IMR-90 (cell line): ENCODE measurements at regions not wholly inside any gene's neighbourhood (a gene's known extent, or its start where the extent isn't known, plus 50 kb on each side); places are given as distances from the start of the nearest gene placed in this dataset.
A peak's percentile ranks its signal among the peaks of the same experiment; 100 is the strongest.

Experiments used
- ATAC-seq: fragments of 200-7000 bp; cut with Tn5 transposase; 2 replicates; pipeline ENCODE4 v1.9.1; 2020; ENCODE audit warnings: low read depth, mild to moderate bottlenecking, moderate library complexity
- BruUV-seq: library from RNA; stranded (reverse); fragments of 400-500 nt; replicated peaks from 2 replicates; lab custom pipeline; 2021; lab: Mats Ljungman, UMichigan
- CTCF ChIA-PET: fragments of 300-600 bp; formaldehyde crosslinking; extraction: SDS; loops from one replicate; lab custom pipeline; 2021; ENCODE audit warnings: antibody characterized with exemption; lab: Yijun Ruan, JAX
- POLR2A ChIA-PET: fragments of 300-600 bp; sonication (Branson Sonifier 250); formaldehyde crosslinking; loops from one replicate; lab custom pipeline; 2022; ENCODE audit warnings: antibody characterized with exemption; ENCODE audit not compliant: unreplicated experiment; lab: Charles Lee
- DNase-seq: peaks from one replicate; pipeline ENCODE4 v3.0.0; 2013
- H2AFZ ChIP-seq: replicated peaks from 2 replicates; pipeline ENCODE3; 2013; ENCODE audit warnings: low read length, mild to moderate bottlenecking; ENCODE audit not compliant: poor library complexity
- H2AK5ac ChIP-seq: 2 replicates; pipeline ENCODE4 v1.6.1; 2013; ENCODE audit warnings: low read depth, low read length, inconsistent platforms
- H2AK9ac ChIP-seq: replicated peaks from 2 replicates; pipeline ENCODE3; 2013; ENCODE audit warnings: mild to moderate bottlenecking, low read depth, low read length, moderate library complexity; ENCODE audit not compliant: poor library complexity
- H2BK120ac ChIP-seq: 2 replicates; pipeline ENCODE4 v1.6.1; 2013; ENCODE audit warnings: low read depth, low read length, inconsistent platforms
- H2BK15ac ChIP-seq: 3 replicates; pipeline ENCODE4 v1.6.1; 2013; ENCODE audit warnings: low read depth, low read length, inconsistent platforms
- H2BK20ac ChIP-seq: 2 replicates; pipeline ENCODE4 v1.6.1; 2013; ENCODE audit warnings: low read depth, mild to moderate bottlenecking, inconsistent platforms, low read length, moderate library complexity
- H2BK5ac ChIP-seq: 2 replicates; pipeline ENCODE4 v1.6.1; 2013; ENCODE audit warnings: mild to moderate bottlenecking, low read depth, low read length, inconsistent platforms; ENCODE audit not compliant: poor library complexity, severe bottlenecking
- H3K14ac ChIP-seq: replicated peaks from 2 replicates; pipeline ENCODE4 v1.6.1; 2013; ENCODE audit warnings: low read depth, low read length, inconsistent platforms
- H3K18ac ChIP-seq: 2 replicates; pipeline ENCODE4 v1.6.1; 2013; ENCODE audit warnings: low read depth, low read length, control low read depth
- H3K23ac ChIP-seq: 2 replicates; pipeline ENCODE4 v1.6.1; 2013; ENCODE audit warnings: low read depth, low read length, inconsistent platforms
- H3K27ac ChIP-seq: 2 replicates; pipeline ENCODE4 v1.5.1; 2013; ENCODE audit warnings: mild to moderate bottlenecking, control low read depth, low read length; ENCODE audit not compliant: insufficient read depth
- H3K27me3 ChIP-seq: 2 replicates; pipeline ENCODE4 v1.6.1; 2013; ENCODE audit warnings: low read length; ENCODE audit not compliant: control insufficient read depth, insufficient read depth
- H3K36me3 ChIP-seq: 2 replicates; pipeline ENCODE4 v1.6.1; 2013; ENCODE audit warnings: low read length, mixed read lengths; ENCODE audit not compliant: control insufficient read depth, insufficient read depth
- H3K4ac ChIP-seq: 2 replicates; pipeline ENCODE4 v1.6.1; 2013; ENCODE audit warnings: low read depth, low read length, inconsistent platforms
- H3K4me1 ChIP-seq: 2 replicates; pipeline ENCODE4 v1.6.1; 2013; ENCODE audit warnings: low read length, mixed read lengths; ENCODE audit not compliant: control insufficient read depth, insufficient read depth
- H3K4me2 ChIP-seq: 2 replicates; pipeline ENCODE4 v1.6.1; 2013; ENCODE audit warnings: low read depth, mild to moderate bottlenecking, control low read depth, low read length, moderate library complexity
- H3K4me3 ChIP-seq: 2 replicates; pipeline ENCODE4 v1.5.1; 2013; ENCODE audit warnings: low read depth, mild to moderate bottlenecking, control low read depth, low read length, moderate library complexity; ENCODE audit not compliant: insufficient read depth
- H3K56ac ChIP-seq: 2 replicates; pipeline ENCODE4 v1.6.1; 2013; ENCODE audit warnings: low read length, inconsistent platforms; ENCODE audit not compliant: insufficient read depth; ENCODE audit errors: extremely low read depth
- H3K79me1 ChIP-seq, 2 experiments: 2 replicates each; pipeline ENCODE4 v1.6.1; 2013; ENCODE audit warnings: low read length in 2 of 2, inconsistent platforms in 1 of 2, low read depth in 1 of 2
- H3K9ac ChIP-seq: 2 replicates; pipeline ENCODE4 v1.6.1; 2013; ENCODE audit warnings: low read depth, low read length, control low read depth
- H3K9me1 ChIP-seq: 2 replicates; pipeline ENCODE4 v1.6.1; 2013; ENCODE audit warnings: low read length, inconsistent platforms; ENCODE audit not compliant: insufficient read depth
- H3K9me3 ChIP-seq: 2 replicates; pipeline ENCODE4 v1.6.1; 2013; ENCODE audit warnings: low read length; ENCODE audit not compliant: control insufficient read depth, insufficient read depth
- H4K20me1 ChIP-seq: 2 replicates; pipeline ENCODE4 v1.6.1; 2013; ENCODE audit warnings: low read length, inconsistent platforms; ENCODE audit not compliant: insufficient read depth
- H4K5ac ChIP-seq: 2 replicates; pipeline ENCODE4 v1.6.1; 2013; ENCODE audit warnings: mild to moderate bottlenecking, low read depth, low read length, control low read depth
- H4K8ac ChIP-seq, 2 experiments: 2 replicates each; pipeline ENCODE4 v1.6.1; 2013; ENCODE audit warnings: low read depth in 2 of 2, low read length in 2 of 2, control low read depth in 1 of 2, inconsistent platforms in 1 of 2
- H4K91ac ChIP-seq: 2 replicates; pipeline ENCODE4 v1.6.1; 2013; ENCODE audit warnings: low read depth, low read length, inconsistent platforms; ENCODE audit not compliant: insufficient read depth
- POLR2A ChIP-seq: IDR thresholded peaks from 2 replicates; pipeline ENCODE4 v1.6.1; 2012; ENCODE audit warnings: mild to moderate bottlenecking, low read depth, low read length
- WGBS, 2 experiments: methylation state at CpG; one replicate each; pipeline versions ENCODE4 v1.1.5 to v1.1.7; 2013; ENCODE audit warnings: missing lambda C conversion rate in 2 of 2; ENCODE audit not compliant: insufficient read length in 1 of 2; ENCODE audit errors: extremely low coverage in 2 of 2; 5-methylcytosine and 5-hydroxymethylcytosine counted together
- dilution Hi-C: fragments of 300-500 bp; cut with HindIII; formaldehyde crosslinking; loops from one replicate; pipeline ENCODE4 v1.14.3; 2018; ENCODE audit warnings: low sequenced_read_pairs; ENCODE audit not compliant: unreplicated experiment
- in situ Hi-C: fragments of 300-500 bp; cut with MboI; formaldehyde crosslinking; loops from 3 replicates; pipeline ENCODE4 v1.14.3; 2019; ENCODE audit warnings: low sequenced_read_pairs, inconsistent platforms, mixed read lengths
- intact Hi-C: fragments of 100-400 bp; cut with micrococcal nuclease; formaldehyde crosslinking; loops from 2 replicates; pipeline ENCODE4 v1.10.0; 2022
- TF ChIP-seq, protein P1 (sequence below): conservative IDR thresholded peaks from 2 replicates; pipeline ENCODE4 v1.5.1; 2012; ENCODE audit warnings: mild to moderate bottlenecking, low read depth, low read length, improper control_type of control experiment

- no peak overlapping the region for H4K5ac ChIP-seq
- POLR2A ChIA-PET, result no interaction called here
- no peaks in the 10 kb centered on the region for H3K36me3 ChIP-seq
- H2AK9ac ChIP-seq, result no peak overlapping the region
- no peak overlapping the region for H3K4ac ChIP-seq
- no peak overlapping the region for H3K18ac ChIP-seq
- in situ Hi-C loops (no loop called here), dilution Hi-C loops (no loop called here), intact Hi-C loops (loop anchor here (5.0 kb wide), 1 partner anchor 369 kb away; no protein-coding TSS in a partner anchor)
- no peak overlapping the region for H3K4me2 ChIP-seq
- H4K91ac ChIP-seq, result no peak overlapping the region
- no peak overlapping the region for H3K23ac ChIP-seq
- no peak overlapping the region for H2AFZ ChIP-seq
- H4K8ac ChIP-seq, result no peak overlapping the region
- no peak overlapping the region for H3K14ac ChIP-seq
- peaks cover 4% of the 10 kb centered on the region; the same call in 1 of the 2 replicates for H3K9me3 ChIP-seq
- H3K27ac ChIP-seq, result no peak overlapping the region
- no CpG with 5 or more reads among the region's 6 CpGs for WGBS, 2 experiments
- H3K56ac ChIP-seq, result no peak overlapping the region
- no peaks in the 10 kb centered on the region for H3K79me1 ChIP-seq
- no peak for ATAC-seq
- no peak overlapping the region for H3K9ac ChIP-seq
- no peaks in the 10 kb centered on the region for H3K27me3 ChIP-seq
- no TSS peak for BruUV-seq
- H4K20me1 ChIP-seq, result no peaks in the 10 kb centered on the region
- DNase-seq, result peak; percentile 0
- H2BK120ac ChIP-seq, result no peak overlapping the region
- no peak overlapping the region for H2BK20ac ChIP-seq
- CTCF ChIA-PET, result no interaction called here
- no peak overlapping the region for H2AK5ac ChIP-seq
- H2BK5ac ChIP-seq, result no peak overlapping the region
- H2BK15ac ChIP-seq, result no peak overlapping the region
- no peaks in the 10 kb centered on the region for H3K9me1 ChIP-seq
- H3K4me1 ChIP-seq, result no peaks in the 10 kb centered on the region
- TF ChIP-seq, protein P1, sequence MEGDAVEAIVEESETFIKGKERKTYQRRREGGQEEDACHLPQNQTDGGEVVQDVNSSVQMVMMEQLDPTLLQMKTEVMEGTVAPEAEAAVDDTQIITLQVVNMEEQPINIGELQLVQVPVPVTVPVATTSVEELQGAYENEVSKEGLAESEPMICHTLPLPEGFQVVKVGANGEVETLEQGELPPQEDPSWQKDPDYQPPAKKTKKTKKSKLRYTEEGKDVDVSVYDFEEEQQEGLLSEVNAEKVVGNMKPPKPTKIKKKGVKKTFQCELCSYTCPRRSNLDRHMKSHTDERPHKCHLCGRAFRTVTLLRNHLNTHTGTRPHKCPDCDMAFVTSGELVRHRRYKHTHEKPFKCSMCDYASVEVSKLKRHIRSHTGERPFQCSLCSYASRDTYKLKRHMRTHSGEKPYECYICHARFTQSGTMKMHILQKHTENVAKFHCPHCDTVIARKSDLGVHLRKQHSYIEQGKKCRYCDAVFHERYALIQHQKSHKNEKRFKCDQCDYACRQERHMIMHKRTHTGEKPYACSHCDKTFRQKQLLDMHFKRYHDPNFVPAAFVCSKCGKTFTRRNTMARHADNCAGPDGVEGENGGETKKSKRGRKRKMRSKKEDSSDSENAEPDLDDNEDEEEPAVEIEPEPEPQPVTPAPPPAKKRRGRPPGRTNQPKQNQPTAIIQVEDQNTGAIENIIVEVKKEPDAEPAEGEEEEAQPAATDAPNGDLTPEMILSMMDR, result 0 out of 2 replicates have a peak, but pooled peaks have one; percentile 19
- TF ChIP-seq POLR2A, result no peak
- no peak overlapping the region for H3K4me3 ChIP-seq
Observed at GRCh38 chr3:181176601-181177000, 187.1 kb upstream of the DNAJC19 start.
